ENCODE measurements at regions not wholly inside any gene's neighbourhood (a gene's known extent, or its start where the extent isn't known, plus 50 kb on each side); places are given as distances from the start of the nearest gene placed in this dataset.

GRCh38 chr7:27346531-27347275 lies 104.1 kb downstream of the EVX1 start:
- ChIA-PET POLR2A (no interaction called here), CTCF (no interaction called here), RAD21 (ENCODE audit: low non-redundant PET in 1 of 2, low total read pairs in 2 of 2, uncharacterized antibody in 2 of 2, unreplicated experiment in 2 of 2) (no interaction called here)
- H3K9ac ChIP-seq (ENCODE audit: low read length) = no peak overlapping the region
- BruUV-seq (replicated peaks) = no TSS peak
- TF ChIP-seq CEBPB (IDR thresholded peaks at IDR 0.05; ENCODE audit: low read depth) (no peak), SP1 (IDR thresholded peaks at IDR 0.05; ENCODE audit: low read depth) (no peak), SIN3A (IDR thresholded peaks at IDR 0.05; ENCODE audit: low read depth) (no peak), POLR2AphosphoS5 (IDR thresholded peaks at IDR 0.05; ENCODE audit: low read depth, low read length) (no peak), ZBTB33 (IDR thresholded peaks at IDR 0.05; ENCODE audit: extremely low read depth, insufficient replicate concordance, low read length) (no peak), FOSL1 (IDR thresholded peaks at IDR 0.05; ENCODE audit: low read depth) (no peak), RAD21 (IDR thresholded peaks at IDR 0.05; ENCODE audit: low read depth) (no peak), EZH2phosphoT487 (IDR thresholded peaks at IDR 0.05; ENCODE audit: borderline replicate concordance) (no peak), POLR2A (IDR thresholded peaks at IDR 0.05; ENCODE audit: borderline replicate concordance, extremely low read depth, insufficient read depth, insufficient read length) (no peak), JUND (IDR thresholded peaks at IDR 0.05) (no peak), ZNF274 (IDR thresholded peaks at IDR 0.05; ENCODE audit: low read depth, low read length) (no peak), ELF1 (IDR thresholded peaks at IDR 0.05; ENCODE audit: borderline replicate concordance, low read depth) (no peak)
- peak overlapping the region; percentile 44 for H3K4me2 ChIP-seq (ENCODE audit: low read length)
- peak overlapping the region; percentile 56 for H2AFZ ChIP-seq (ENCODE audit: low read depth, low read length, poor library complexity, severe bottlenecking)
- no peaks in the 10 kb centered on the region for H4K20me1 ChIP-seq (ENCODE audit: insufficient read depth)
- intact Hi-C loops (cut with micrococcal nuclease) = no loop called here
- H3K27me3 ChIP-seq (ENCODE audit: insufficient read depth, low read length) = no peaks in the 10 kb centered on the region
- no peak overlapping the region for H3K27ac ChIP-seq (ENCODE audit: low read depth, low read length)
- H3K36me3 ChIP-seq (ENCODE audit: control insufficient read depth in 1 of 2, insufficient read depth in 2 of 2, low read length in 2 of 2) = no peaks in the 10 kb centered on the region
- ATAC-seq (peak; percentile 63), DNase-seq (ENCODE audit: low read depth, low spot score) (peak; percentile 12)
- H3K9me3 ChIP-seq (ENCODE audit: control insufficient read depth in 1 of 2, insufficient read depth in 1 of 2, low read depth in 1 of 2, low read length in 2 of 2) = no peaks in the 10 kb centered on the region
- no peaks in the 10 kb centered on the region for H3K79me2 ChIP-seq (ENCODE audit: insufficient read depth, low read length)
- no peaks in the 10 kb centered on the region for H3K9me2 ChIP-seq (ENCODE audit: insufficient read depth)
- H3K4me1 ChIP-seq (ENCODE audit: control insufficient read depth in 1 of 2, insufficient read depth in 2 of 2, low read length in 2 of 2) = peaks cover 0 to 7% of the 10 kb centered on the region in 2 experiments; a peak in 1 of 4 replicates
- H3K4me3 ChIP-seq (replicated peaks in 1 of 2; ENCODE audit: low read depth in 1 of 2, low read length in 2 of 2) = no peak overlapping the region; a peak in 1 of 4 replicates
